ENCODE measurements at regions not wholly inside any gene's neighbourhood (a gene's known extent, or its start where the extent isn't known, plus 50 kb on each side); places are given as distances from the start of the nearest gene placed in this dataset.
"Not testable (repeated sequence)": the region's sequence is repeated elsewhere in the genome, so short reads cannot be mapped to it uniquely, and the experiment has no call there.

GRCh38 chr5:63055421-63055820 is 476.8 kb downstream of the LRRC70 start:
- intact Hi-C loops (cut with DNase I): no loop called here
- DNase-seq (ENCODE audit: low spot score): no peak

- no peak for DNase-seq (ENCODE audit: low spot score)
- intact Hi-C loops (cut with DNase I): no loop called here
These were observed 474.5 kb downstream of the LRRC70 start for GRCh38 chr5:63053019-63053638.

- DNase-seq (ENCODE audit: low spot score): no peak
- intact Hi-C loops (cut with DNase I): no loop called here
These were observed 472.3 kb downstream of the LRRC70 start for GRCh38 chr5:63050916-63051315.

GRCh38 chr5:63049935-63050334 is 471.3 kb downstream of the LRRC70 start:
- DNase-seq (ENCODE audit: low spot score): no peak
- intact Hi-C loops (cut with DNase I): no loop called here

GRCh38 chr5:63043792-63044191 is 465.2 kb downstream of the LRRC70 start:
- no peak for DNase-seq (ENCODE audit: low spot score)
- intact Hi-C loops (cut with DNase I): no loop called here

GRCh38 chr5:63032343-63032742 is 453.7 kb downstream of the LRRC70 start:
- DNase-seq (ENCODE audit: low spot score): no peak
- intact Hi-C loops (cut with DNase I): no loop called here

- no peak for DNase-seq (ENCODE audit: low spot score)
- intact Hi-C loops (cut with DNase I): no loop called here
These were observed 451.3 kb downstream of the LRRC70 start for GRCh38 chr5:63029891-63030290.

- DNase-seq (ENCODE audit: low spot score): no peak
- intact Hi-C loops (cut with DNase I): no loop called here
These were observed 447.1 kb downstream of the LRRC70 start for GRCh38 chr5:63025679-63026078.

- no peak for DNase-seq (ENCODE audit: low spot score)
- intact Hi-C loops (cut with DNase I): no loop called here
These were observed 443.8 kb downstream of the LRRC70 start for GRCh38 chr5:63022403-63022802.

GRCh38 chr5:63011158-63011557 is 432.5 kb downstream of the LRRC70 start:
- no peak for DNase-seq (ENCODE audit: low spot score)
- intact Hi-C loops (cut with DNase I): no loop called here

- no peak for DNase-seq (ENCODE audit: low spot score)
- intact Hi-C loops (cut with DNase I): no loop called here
These were observed 429.6 kb downstream of the LRRC70 start for GRCh38 chr5:63008195-63008594.

- DNase-seq (ENCODE audit: low spot score); intact Hi-C loops (cut with DNase I): not testable (repeated sequence)
These were observed 416.2 kb downstream of the LRRC70 start for GRCh38 chr5:62994842-62995241.

GRCh38 chr5:62985749-62986148 is 407.1 kb downstream of the LRRC70 start:
- intact Hi-C loops (cut with DNase I): no loop called here
- DNase-seq (ENCODE audit: low spot score): no peak

GRCh38 chr5:62982348-62982747 is 403.7 kb downstream of the LRRC70 start:
- intact Hi-C loops (cut with DNase I): no loop called here
- no peak for DNase-seq (ENCODE audit: low spot score)

- intact Hi-C loops (cut with DNase I): no loop called here
- no peak for DNase-seq (ENCODE audit: low spot score)
These were observed 402.3 kb downstream of the LRRC70 start for GRCh38 chr5:62980884-62981283.

- intact Hi-C loops (cut with DNase I): no loop called here
These were observed 400.9 kb downstream of the LRRC70 start for GRCh38 chr5:62979472-62979871.

GRCh38 chr5:62977661-62978060 is 399.0 kb downstream of the LRRC70 start:
- intact Hi-C loops (cut with DNase I): no loop called here
- no peak for DNase-seq (ENCODE audit: low spot score)

More at GRCh38 chr5:62979472-62979871, 400.9 kb downstream of the LRRC70 start:
- no peak for DNase-seq (ENCODE audit: low spot score)

- intact Hi-C loops (cut with DNase I): no loop called here
These were observed 396.0 kb downstream of the LRRC70 start for GRCh38 chr5:62974623-62975022.

GRCh38 chr5:62969409-62970120 is 390.9 kb downstream of the LRRC70 start:
- no peak for DNase-seq (ENCODE audit: low spot score)
- intact Hi-C loops (cut with DNase I): no loop called here

More at GRCh38 chr5:62974623-62975022, 396.0 kb downstream of the LRRC70 start:
- DNase-seq (ENCODE audit: low spot score): no peak

GRCh38 chr5:62964428-62964827 is 385.8 kb downstream of the LRRC70 start:
- intact Hi-C loops (cut with DNase I): no loop called here
- no peak for DNase-seq (ENCODE audit: low spot score)

GRCh38 chr5:62960781-62961180 is 382.2 kb downstream of the LRRC70 start:
- intact Hi-C loops (cut with DNase I): no loop called here

More at GRCh38 chr5:62960781-62961180, 382.2 kb downstream of the LRRC70 start:
- no peak for DNase-seq (ENCODE audit: low spot score)

Data from cardiac septum (tissue), 1 donor.